Nephron progenitor cell (in vitro differentiated cells): ENCODE measurements at regions not wholly inside any gene's neighbourhood (a gene's known extent, or its start where the extent isn't known, plus 50 kb on each side); places are given as distances from the start of the nearest gene placed in this dataset.

ENCODE experiments used
- DNase-seq: peaks from one replicate; pipeline ENCODE4 v3.0.0; 2021
- H3K27ac Mint-ChIP-seq: 2 replicates; pipeline ENCODE4 v1.8.0; 2021; ENCODE audit warnings: mild to moderate bottlenecking, moderate library complexity, mixed read lengths
- H3K27me3 Mint-ChIP-seq: 2 replicates; pipeline ENCODE4 v1.8.0; 2021; ENCODE audit warnings: mild to moderate bottlenecking, low read depth, mixed read lengths; ENCODE audit not compliant: poor library complexity
- H3K36me3 Mint-ChIP-seq: 2 replicates; pipeline ENCODE4 v1.8.0; 2021; ENCODE audit warnings: low read depth, mixed read lengths
- H3K4me1 Mint-ChIP-seq: 2 replicates; pipeline ENCODE4 v1.8.0; 2021; ENCODE audit warnings: mixed read lengths
- H3K4me3 Mint-ChIP-seq: 2 replicates; pipeline ENCODE4 v1.8.0; 2021; ENCODE audit warnings: mild to moderate bottlenecking, moderate library complexity, mixed read lengths
- H3K9me3 Mint-ChIP-seq: 2 replicates; pipeline ENCODE4 v1.8.0; 2021; ENCODE audit warnings: mild to moderate bottlenecking, moderate library complexity, mixed read lengths
- CTCF ChIP-seq: fragments of 200-600 bp; sonication (generic); IDR thresholded peaks from 2 replicates; pipeline ENCODE4 v1.5.0; 2021; ENCODE audit warnings: antibody characterized with exemption

GRCh38 chr2:121992700-121993099, 237.2 kb downstream of the TSN start:
- Mint-ChIP-seq H3K36me3 (no peaks in the 10 kb centered on the region), H3K4me3 (no peak overlapping the region), H3K9me3 (peaks cover 9% of the 10 kb centered on the region), H3K27me3 (peaks cover 11% of the 10 kb centered on the region), H3K27ac (no peak overlapping the region), H3K4me1 (no peaks in the 10 kb centered on the region)
- TF ChIP-seq CTCF, result no peak
- DNase-seq, result no peak

- Mint-ChIP-seq H3K4me3 (no peak overlapping the region), H3K27me3 (peaks cover 9% of the 10 kb centered on the region), H3K36me3 (no peaks in the 10 kb centered on the region), H3K4me1 (no peaks in the 10 kb centered on the region), H3K27ac (no peak overlapping the region), H3K9me3 (peaks cover 4% of the 10 kb centered on the region)
- no peak for TF ChIP-seq CTCF
- no peak for DNase-seq
These were observed 238.2 kb downstream of the TSN start for GRCh38 chr2:121993682-121994081.

GRCh38 chr2:121994238-121995206, 239.1 kb downstream of the TSN start:
- no peak for TF ChIP-seq CTCF
- Mint-ChIP-seq H3K9me3 (no peaks in the 10 kb centered on the region), H3K27ac (no peak overlapping the region), H3K4me3 (no peak overlapping the region), H3K4me1 (no peaks in the 10 kb centered on the region), H3K36me3 (no peaks in the 10 kb centered on the region), H3K27me3 (peaks cover 9% of the 10 kb centered on the region)
- no peak for DNase-seq

- Mint-ChIP-seq H3K4me3 (no peak overlapping the region), H3K4me1 (peaks cover 8% of the 10 kb centered on the region), H3K36me3 (no peaks in the 10 kb centered on the region), H3K9me3 (no peaks in the 10 kb centered on the region), H3K27me3 (peaks cover 8% of the 10 kb centered on the region), H3K27ac (no peak overlapping the region)
- DNase-seq, result no peak
- TF ChIP-seq CTCF, result no peak
These were observed 243.3 kb downstream of the TSN start for GRCh38 chr2:121998751-121999150.

- no peak for DNase-seq
- Mint-ChIP-seq H3K9me3 (no peaks in the 10 kb centered on the region), H3K4me3 (no peak overlapping the region), H3K4me1 (peaks cover 8% of the 10 kb centered on the region), H3K36me3 (no peaks in the 10 kb centered on the region), H3K27me3 (peaks cover 12% of the 10 kb centered on the region), H3K27ac (no peak overlapping the region)
- no peak for TF ChIP-seq CTCF
These were observed 243.8 kb downstream of the TSN start for GRCh38 chr2:121999264-121999663.
